ENCODE measurements at regions not wholly inside any gene's neighbourhood (a gene's known extent, or its start where the extent isn't known, plus 50 kb on each side); places are given as distances from the start of the nearest gene placed in this dataset.

- DNase-seq: no peak
Observed at GRCh38 chr1:229768232-229768631, 142.2 kb downstream of the URB2 start.

- DNase-seq: no peak
Observed at GRCh38 chr1:229769006-229769405, 143.0 kb downstream of the URB2 start.

GRCh38 chr1:229769809-229770208 is 143.8 kb downstream of the URB2 start:
- no peak for DNase-seq

DNA sequence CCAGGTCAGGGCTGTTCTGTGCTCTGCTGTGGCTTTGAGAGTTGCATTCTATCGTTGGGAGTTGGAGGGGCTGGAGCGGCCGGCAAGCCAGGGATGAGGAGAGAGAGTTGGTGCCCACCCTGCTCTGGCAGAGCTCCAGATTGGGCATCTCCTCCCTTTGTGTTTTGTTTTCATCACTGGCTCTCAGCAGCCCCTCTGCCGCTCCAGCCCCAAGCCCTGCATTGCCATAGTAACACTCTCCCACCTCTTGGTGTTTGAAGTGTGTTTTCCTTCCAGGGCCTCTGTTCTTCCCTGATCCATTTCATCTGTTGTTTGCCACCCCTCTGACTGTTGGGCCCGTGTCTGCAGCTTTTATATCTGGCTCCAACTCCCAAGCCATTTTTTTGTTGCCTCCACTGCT is 152.7 kb downstream of the URB2 start:
- DNase-seq: no peak

DNA sequence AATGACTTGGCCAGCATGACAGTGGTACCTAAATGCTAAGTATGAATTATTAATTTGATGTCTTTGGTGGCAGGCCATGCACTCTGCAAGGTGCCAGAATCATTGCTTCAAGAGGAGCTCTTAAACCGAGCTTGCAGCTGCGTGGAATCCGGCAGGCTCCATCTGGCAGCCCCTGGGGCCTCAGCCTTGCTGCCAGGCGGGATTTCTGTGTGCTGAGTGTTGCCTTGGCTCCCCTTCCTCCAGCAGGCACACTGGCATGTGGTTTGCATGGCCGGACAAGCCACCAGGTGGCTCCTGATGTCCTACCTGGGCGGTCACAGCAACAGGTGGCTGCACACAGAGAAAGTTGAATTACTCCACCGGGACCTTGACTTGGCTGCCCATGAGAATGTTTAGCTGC is 155.4 kb downstream of the URB2 start:
- no peak for DNase-seq

- DNase-seq: no peak
Observed at GRCh38 chr1:229782469-229782868, 156.4 kb downstream of the URB2 start.

DNA sequence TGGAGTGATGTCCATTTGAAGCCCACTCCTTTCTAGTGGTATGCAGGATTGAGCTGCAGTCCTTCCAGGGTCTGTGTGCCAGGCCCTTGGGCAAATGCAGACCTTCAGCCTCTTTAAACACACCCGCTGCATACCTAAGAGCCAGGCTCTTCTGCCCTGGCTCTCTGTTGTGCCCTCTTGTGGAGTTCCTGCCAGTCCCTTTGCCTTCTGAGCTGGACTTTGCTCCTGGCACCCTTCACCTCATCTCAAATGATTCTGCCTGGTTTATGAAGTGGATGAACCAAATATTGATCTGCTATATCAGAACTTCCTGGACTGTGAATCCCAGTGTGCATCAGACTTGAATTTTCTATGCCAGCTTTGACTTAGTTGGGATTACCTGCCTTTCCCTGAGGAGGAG is 158.8 kb downstream of the URB2 start:
- DNase-seq: no peak

DNA sequence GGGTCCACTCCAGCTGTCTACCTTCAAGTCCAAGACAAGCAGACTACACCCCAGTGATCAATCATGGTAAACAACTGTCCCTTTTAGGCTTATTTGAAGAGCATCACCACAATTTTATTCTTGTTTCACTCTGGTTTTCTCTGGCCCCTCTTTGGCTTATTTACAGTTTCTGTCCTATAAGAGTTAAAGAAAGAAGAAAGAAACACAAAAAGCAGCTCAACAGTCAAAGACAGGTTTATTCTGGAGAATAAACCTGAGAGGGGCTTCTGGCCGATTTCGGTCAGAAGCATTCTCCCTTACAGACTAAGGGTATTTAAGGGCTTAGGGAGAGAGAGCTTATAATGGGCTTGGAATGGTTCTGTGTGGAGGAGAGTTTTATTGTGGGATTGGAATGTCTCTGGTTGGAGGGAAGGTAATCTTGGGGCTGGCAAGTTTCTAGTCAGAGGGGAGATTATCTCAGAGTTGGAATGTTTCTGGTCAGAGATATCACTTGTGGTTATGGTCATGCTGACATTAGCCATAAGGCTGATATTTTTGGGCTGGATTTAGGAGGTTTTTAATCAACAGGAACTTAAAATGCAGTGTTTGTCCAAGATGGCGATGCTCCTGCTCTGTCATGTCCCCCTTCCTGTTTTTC is 161.0 kb downstream of the URB2 start:
- no peak for DNase-seq

DNA sequence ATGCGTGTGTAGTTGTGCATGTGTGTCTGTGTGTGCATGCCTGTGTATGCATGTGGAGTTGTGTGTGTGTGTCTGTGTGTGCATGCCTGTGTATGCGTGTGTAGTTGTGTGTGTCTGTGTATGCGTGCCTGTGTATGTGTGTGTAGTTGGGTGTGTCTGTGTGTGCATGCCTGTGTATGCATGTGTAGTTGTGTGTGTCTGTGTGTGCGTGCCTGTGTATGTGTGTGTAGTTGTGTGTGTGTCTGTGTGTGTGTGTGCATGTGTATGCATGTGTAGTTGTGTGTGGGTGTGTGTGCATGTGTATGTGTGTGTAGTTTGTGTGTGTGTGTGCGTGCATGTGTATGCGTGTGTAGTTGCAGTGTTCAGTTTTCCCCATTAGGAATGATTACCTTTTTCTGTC is 162.0 kb downstream of the URB2 start:
- no peak for DNase-seq

DNA sequence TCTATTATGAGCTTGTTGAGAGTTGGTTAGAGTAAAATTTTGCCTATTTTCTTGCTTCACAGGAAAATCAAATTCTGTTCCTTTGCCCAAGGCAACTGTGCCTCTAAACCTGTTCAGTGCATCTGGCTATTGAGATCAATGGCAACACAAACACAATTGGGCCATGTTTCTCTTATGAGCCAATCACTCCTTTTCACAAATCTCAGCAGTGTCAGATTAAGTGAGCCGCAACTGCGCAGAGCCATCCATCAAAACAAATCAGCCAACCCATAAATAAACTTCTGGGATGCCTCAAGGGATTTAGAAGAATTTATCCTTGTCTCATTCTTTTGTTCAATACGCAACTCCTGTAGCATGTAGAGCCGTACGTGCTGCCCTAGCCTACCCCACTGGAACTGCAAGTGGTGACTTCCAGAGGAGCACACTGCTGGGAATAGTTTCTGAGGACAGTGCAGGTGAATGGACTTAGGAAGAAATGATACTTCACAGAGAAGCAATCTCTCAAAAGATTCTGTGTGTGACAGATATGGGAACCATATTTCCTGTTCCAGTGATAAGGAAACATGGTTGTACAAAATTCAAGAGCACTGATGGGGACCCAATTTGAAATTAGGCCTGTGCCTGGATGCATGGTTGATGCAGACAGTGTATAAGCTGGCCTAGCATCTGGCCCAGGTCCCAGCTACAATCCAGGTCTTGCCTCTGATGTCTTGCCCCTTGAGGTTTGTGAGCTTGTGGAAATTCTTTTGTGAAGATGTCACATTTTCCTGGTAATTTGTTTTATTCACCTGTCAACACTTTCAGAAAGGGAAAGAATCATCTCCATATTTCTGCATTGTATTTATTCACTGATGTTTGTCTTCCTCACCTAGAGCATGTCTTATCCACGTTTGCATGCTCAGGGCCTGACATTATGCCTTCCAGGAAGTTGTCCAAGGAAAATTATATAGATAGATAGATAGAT is 166.2 kb downstream of the URB2 start:
- DNase-seq: no peak

- no peak for DNase-seq
Observed at GRCh38 chr1:229793488-229793887, 167.4 kb downstream of the URB2 start.

GRCh38 chr1:229798558-229798957 is 172.5 kb downstream of the URB2 start:
- DNase-seq: no peak

- no peak for DNase-seq
Observed at GRCh38 chr1:229803626-229804217, 177.7 kb downstream of the URB2 start.

- DNase-seq: no peak
Observed at GRCh38 chr1:229808272-229808671, 182.2 kb downstream of the URB2 start.

DNA sequence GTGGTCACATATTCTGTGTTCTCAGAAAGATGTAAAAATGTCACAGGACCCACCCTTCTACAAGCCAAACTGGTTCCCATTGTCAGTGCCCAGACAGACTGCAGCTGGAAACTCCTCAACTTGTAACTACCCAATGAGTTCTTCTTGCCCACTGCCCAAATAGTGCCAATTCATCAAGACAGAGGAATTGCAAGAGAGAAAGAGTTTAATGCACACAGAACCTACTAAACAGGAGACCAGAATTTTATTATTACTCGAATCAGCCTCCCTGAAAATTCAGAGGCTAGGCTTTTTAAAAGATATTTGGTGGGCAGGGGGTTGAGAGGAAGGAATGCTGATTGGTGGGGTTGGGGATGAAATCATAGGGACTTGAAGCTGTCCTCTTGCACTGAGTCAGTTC is 184.1 kb downstream of the URB2 start:
- no peak for DNase-seq

DNA sequence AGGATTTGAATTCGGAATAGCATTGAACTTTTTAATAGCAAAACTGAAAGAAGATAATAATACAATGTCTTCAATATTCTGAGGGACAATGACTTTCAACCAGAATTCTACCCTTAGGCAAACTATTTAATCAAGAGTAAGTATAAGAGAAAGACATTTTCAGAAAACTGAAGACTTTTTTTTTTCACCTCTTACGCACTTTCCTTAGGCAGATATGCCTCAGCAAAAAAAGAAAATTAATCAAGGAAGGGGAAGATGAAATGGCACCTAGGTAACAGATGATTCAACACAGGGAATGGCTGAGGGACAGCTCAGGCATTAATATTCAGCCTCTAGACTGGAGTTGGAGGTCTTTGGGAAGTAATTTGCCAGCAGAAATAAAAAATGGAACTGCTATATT is 184.9 kb downstream of the URB2 start:
- no peak for DNase-seq

DNA sequence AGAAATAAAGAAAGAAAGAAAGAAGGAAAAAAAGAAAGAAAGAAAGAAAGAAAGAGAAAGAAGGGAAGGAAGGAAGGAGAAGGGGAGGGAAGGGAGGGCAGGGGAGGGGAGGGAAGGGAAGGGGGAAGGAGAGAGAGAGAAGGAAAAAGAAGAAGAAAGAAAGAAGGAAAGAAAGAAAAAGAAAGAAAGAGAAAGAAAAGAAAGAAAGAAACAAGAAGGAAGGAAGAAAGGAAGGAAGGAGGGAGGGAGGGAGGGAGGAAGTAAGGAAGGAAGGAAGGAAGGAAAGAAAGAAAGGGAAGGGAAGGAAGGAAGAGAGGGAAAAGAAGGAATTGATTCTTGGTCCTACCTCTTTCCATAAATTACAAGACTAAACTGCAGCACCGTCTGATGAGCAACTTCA is 186.1 kb downstream of the URB2 start:
- no peak for DNase-seq

GRCh38 chr1:229812693-229813092 is 186.6 kb downstream of the URB2 start:
- no peak for DNase-seq

DNA sequence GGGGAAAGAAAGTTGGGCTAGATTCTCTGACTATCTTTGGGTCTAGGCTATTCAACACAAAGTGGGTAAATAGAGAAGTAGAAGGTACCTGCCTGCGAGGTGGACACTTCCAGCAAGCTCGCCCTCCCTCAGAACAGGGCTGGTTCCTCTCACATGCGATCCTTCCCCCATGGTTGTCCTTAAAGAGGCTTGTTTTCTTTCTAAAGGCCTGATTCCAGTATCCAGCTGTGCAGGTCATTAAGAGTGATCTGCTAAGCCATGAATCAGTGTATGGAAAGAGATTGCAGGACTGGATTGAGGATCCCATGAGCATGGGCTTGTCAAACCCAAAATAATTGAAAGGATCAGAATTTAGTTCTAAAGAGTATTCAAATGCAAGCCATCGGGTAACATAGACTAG is 189.0 kb downstream of the URB2 start:
- DNase-seq: no peak

- DNase-seq: no peak
Observed at GRCh38 chr1:229815961-229816360, 189.9 kb downstream of the URB2 start.

GRCh38 chr1:229817936-229818335 is 191.9 kb downstream of the URB2 start:
- no peak for DNase-seq

DNA sequence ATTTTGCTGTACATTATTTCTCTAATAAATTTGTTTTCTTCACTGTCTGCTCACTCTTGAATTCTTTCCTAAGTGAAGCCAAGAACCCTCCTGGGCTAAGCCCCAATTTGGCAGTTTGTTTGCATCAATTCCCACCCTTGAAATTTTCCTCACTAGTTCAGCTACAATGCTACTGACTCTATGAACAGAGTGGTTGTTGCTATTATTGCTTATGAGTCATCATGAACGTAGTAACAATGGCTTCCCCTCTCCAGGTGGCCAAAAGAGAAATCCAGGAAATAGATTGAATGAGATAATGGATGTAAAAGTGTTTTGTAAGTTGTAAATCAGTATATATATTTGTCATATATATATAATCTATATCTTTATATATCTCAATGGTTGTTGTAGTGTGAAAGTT is 193.0 kb downstream of the URB2 start:
- DNase-seq: no peak

- no peak for DNase-seq
Observed at GRCh38 chr1:229822026-229822425, 196.0 kb downstream of the URB2 start.

- DNase-seq: no peak
Observed at GRCh38 chr1:229825042-229825441, 199.0 kb downstream of the URB2 start.

Data from activated CD4-positive, alpha-beta T cell treated with anti-CD3 and anti-CD28 coated beads, Interleukin-10, Interleukin-2, amounts not matched to agents 100 ng/mL and 50 ng/mL, durations not matched to agents 16 hours and 8 hours (primary cell).